ENCODE measurements at regions not wholly inside any gene's neighbourhood (a gene's known extent, or its start where the extent isn't known, plus 50 kb on each side); places are given as distances from the start of the nearest gene placed in this dataset.
"Not testable (repeated sequence)": the region's sequence is repeated elsewhere in the genome, so short reads cannot be mapped to it uniquely, and the experiment has no call there.

DNA sequence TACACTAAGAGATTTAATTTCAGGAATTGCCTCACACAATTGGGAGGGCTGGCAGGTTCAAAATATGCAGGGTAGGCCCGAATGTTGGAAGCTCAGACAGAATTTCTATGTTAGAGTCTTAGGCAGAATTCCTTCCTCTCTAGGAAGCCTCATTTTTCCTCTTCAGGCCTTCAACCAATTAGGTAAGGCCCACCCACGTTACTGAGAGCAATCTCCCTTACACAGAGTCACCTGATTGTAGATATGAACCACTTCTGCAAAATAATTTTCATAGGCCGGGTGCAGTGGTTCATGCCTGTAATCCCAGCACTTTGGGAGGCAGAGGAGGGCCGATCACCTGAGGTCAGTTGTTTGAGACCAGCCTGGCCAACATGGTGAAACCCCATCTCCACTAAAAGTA, 50.2 kb upstream of the HIVEP1 start:
- no peak for DNase-seq

GRCh38 chr6:11960909-11961779, 51.0 kb upstream of the HIVEP1 start:
- no peak for DNase-seq

- DNase-seq, result no peak
Observed at GRCh38 chr6:11956781-11957180, 55.3 kb upstream of the HIVEP1 start.

DNA sequence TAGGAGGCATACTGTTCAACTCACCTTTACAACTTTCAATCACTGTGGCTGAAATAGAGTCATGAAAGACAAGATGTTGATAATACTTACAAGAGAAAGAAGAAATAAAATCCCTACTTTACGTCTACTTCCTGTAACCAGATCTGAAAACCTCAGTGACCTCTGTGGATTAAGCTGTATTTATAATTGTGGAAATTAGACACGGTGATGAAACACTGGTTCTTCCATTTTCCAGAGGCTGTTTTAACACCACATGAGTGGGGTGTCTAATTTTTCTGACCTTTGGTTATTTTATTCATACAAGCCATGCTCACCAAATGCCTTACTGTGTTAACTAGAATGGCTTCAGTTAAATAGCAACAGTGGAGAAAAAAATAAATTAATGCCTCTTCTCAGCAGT, 58.5 kb upstream of the HIVEP1 start:
- DNase-seq, result no peak

- DNase-seq, result no peak
Observed at GRCh38 chr6:11952316-11952715, 59.8 kb upstream of the HIVEP1 start.

DNA sequence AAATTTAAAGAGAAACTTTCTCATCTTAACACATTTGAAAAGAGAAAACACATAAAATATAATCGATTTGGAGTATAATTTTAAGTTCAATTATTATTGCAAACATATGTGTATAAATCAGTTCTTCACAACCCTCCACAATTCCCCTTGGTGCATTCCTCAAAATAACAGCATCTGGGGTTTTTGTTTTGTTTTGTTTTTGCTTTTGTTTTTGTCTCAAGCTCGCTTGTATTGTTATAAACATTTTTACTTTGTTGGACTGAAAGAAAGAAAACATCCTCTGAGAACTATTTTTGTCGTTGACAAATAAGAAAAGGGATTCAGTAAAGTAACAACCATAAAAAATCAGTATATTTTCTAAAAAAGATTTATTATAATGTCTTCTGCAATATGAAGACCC, 60.2 kb upstream of the HIVEP1 start:
- no peak for DNase-seq

DNA sequence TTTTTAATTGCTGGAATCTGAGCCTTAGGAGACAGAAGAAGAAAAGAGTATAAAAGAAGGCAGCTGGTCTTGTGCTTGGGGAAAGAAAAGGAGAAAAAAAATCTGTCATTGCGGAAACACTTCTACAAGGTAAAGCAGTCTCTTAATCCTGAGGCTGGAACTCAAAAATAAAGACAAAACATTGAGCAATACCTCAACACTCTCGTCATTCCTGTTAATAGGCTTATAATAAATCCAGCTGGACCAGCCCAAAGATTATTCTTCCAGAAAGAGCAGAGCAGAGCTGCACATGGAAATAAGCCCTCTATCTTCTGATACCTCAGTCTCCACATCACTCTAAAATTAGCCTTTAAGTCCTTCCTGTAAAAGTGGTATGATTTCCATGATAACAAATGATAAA, 62.0 kb upstream of the HIVEP1 start:
- DNase-seq, result no peak

DNA sequence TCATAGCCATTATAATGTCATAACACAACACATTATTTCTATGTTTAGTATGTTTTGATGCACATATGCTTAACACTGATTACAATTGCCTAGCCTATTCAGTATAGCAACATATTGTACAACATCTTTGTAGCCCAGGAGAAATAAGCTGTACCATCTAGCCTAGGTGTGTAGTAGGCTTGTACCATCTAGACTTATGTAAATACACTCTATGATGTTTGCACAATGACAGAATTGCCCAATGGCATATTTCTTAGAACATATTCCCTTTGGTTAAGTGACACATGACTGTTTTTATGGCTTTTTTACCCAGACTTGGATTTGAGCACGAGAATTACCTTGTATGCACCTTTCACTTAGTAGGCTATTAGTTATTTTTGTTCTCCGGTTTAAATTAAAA, 64.5 kb upstream of the HIVEP1 start:
- DNase-seq, result no peak

DNA sequence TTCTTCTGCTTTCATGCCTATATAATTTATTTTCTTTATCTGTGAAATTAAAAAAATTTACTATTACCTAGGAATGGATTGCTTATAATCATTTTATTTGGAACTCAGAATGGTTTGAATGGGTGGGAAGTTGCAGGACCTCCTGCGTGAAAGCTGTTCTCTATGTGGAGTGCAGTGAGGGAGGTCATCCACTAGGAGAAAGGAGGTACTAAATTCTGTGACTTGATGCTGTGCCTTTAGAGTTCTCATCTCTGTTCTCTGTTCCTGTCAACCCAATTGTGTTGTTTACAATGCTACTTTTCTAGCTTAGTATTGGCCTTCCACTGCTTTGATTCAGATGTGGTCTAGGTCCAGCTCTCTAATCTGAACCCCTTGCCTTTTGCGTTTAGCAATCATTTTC, 65.0 kb upstream of the HIVEP1 start:
- DNase-seq, result peak; percentile 4

DNA sequence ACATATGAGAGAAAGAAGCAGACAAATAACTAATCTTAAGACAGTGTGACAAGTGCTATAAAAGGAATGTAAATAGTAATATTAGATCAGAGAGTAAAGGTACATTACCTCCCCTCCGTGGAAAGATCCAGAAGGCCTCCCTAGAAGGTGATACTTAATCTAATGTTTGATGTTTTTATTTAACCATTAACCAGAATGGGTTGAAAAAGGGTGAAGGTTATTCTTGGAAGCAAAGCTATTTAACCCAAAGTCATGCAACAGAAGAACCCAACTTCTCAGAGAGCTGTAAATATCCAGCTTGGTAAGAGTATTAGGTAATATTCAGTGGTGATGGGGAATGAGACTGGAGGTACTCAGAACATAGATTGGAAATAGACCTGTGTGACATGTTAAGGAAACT, 68.0 kb upstream of the HIVEP1 start:
- DNase-seq, result no peak

DNA sequence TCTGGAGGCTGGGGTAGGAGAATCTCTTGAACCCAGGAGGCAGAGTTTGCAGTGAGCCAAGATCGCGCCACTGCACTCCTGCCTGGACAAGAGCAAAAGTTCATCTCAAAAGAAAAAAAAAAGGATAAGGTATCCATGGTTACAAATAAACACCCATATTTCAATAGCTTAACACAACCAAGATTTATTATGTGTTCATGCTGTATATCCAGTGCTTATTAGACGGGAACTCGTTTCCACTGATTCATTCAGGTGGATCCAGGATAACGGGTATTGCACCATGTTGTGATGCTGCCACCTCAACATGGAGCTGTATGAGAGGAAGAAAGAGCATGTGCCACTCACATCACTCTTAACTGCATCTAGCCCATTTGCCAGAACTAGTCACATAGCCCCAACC, 69.1 kb upstream of the HIVEP1 start:
- no peak for DNase-seq

GRCh38 chr6:11942185-11942864, 69.8 kb upstream of the HIVEP1 start:
- no peak for DNase-seq

DNA sequence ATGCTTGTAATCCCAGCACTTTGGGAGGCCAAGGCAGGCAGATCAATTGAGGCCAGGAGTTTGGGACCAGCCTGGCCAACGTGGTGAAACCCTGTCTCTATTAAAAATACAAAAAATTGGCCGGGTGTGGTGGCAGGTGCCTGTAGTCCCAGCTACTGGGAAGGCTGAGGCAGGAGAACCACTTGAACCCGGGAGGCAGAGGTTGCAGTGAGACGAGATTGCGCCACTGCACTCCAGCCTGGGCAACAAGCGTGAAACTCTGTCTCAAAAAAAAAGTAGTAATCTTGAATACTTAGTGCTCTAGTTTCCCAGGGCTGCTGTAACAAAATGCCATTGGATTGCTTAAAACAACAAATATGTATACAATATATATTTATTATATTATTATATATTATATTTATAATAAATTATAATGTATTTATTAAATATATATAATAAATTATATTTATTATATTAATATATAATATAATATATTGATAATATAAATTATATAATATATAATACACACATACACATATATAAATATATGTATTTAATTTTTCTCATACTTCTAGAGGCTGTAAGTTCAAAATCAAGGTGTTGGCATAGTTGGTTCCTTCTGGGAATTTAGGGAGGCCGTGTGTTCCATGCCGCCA, 71.5 kb upstream of the HIVEP1 start:
- DNase-seq, result not testable (repeated sequence)

DNA sequence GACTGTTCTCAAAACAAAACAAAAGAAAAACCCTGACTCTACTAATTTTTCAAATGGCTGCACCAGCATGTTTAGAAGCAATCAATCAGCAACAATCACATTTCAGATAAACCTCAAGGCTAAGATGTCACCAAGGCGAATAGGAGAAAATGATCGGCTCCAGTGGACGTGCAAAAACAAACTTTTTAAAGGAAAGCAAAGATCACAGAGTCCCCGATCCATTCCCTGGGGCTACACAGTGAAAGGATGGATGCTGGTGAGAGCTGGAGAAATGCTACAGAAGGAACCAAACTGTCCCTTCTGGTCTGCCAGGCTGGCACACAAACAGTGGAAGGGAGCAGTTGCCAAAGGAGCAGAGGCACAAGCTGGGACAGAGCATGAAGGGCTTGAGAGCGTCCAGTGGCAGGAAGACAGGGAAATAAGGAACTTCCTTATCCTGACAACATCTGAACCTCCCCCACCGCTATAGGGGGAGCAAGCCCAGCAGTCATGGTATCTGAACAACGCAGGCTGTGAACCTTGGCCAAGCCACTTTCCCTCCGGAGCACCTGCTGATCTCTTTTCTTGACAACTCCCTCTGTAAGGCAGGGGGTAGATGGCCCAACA, 73.7 kb upstream of the HIVEP1 start:
- no peak for DNase-seq

DNA sequence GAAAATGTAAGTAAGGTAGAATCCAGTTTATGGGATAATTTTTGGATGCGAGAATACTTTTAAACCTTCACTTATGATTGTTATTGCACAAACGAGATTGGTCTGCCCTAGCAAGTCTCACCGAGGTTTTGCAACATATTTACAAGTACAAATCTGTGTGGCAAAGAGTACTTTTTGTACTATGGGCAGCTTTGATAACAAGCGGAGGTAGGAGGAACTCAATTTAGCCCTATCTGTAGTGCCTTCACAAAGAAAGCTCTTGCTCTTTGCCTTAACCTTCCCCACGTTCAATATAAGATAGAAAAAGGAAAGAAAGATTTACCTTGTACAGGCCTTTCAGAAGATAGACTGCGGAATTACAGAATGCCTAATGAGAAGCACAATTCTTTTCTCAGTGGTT, 77.5 kb upstream of the HIVEP1 start:
- DNase-seq, result no peak

DNA sequence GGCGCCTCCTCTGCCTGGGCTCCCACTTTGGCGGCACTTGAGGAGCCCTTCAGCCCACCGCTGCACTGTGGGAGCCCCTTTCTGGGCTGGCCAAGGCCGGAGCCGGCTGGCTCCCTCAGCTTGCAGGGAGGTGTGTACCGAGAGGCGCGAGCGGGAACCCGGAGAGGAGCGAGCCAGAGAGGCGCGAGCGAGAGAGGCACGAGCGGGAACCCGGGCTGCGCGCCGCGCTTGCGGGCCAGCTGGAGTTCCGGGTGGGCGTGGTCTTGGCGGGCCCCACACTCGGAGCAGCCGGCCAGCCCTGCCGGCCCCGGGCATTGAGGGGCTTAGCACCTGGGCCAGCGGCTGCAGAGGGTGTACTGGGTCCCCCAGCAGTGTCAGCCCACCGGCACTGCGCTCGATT, 79.2 kb upstream of the HIVEP1 start:
- DNase-seq, result not testable (repeated sequence)

GRCh38 chr6:11931296-11932035, 80.6 kb upstream of the HIVEP1 start:
- DNase-seq, result no peak

DNA sequence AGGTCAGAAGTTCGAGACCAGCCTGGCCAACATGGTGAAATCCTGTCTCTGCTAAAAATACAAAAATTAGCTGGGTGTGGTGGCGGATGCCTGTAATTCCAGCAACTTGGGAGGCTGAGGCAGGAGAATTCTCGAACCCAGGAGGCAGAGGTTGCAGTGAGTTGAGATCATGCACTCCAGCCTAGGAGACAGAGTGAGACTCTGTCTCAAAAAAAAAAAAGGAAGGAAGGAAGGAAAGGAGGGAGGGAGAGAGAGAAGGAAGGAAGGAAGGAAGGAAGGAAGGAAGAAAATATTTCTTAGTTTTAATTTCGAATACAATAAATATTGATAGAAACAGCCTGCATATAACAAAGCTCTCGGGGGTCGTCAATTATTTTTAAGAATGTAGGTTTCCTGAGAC, 81.3 kb upstream of the HIVEP1 start:
- not testable (repeated sequence) for DNase-seq

DNA sequence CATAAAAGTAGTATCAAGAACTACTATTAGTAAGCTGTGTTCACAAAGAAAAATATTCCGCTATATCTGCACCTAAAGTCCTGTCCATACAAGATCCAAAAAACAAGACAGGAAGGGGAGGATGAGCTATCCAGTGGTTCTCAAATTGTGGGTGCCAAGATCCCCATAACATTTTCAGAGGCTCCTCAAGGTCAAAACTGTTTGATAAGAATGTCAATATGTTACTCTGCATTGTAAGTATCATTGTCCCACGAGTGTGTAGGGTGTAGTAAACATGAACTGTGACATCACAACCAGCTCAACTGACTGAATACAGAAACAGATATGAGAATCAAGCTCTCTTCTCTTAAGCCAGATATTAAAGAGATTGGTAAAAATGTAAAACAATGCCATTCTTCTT, 81.9 kb upstream of the HIVEP1 start:
- no peak for DNase-seq

- no peak for DNase-seq
Observed at GRCh38 chr6:11929241-11929835, 82.8 kb upstream of the HIVEP1 start.

- no peak for DNase-seq
Observed at GRCh38 chr6:11926594-11927407, 85.3 kb upstream of the HIVEP1 start.

DNA sequence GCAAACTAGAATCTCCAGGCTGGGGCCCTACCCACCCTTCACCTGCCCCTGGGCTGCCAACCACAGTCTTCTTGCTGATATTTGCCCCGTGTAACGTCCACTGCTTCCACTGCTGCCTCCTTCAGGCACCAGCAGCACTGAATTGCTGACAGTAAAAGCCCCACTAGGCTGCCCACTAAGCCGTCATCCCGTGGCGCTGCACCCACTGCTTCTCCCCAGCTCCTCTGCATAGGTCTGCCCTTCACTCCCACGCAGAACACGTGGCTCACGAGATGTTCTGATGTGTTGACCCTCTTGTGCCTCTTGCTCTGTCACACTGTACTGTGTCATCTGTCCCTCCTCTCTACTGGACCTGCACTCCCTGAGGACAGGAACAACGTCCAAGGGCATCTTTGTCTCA, 86.3 kb upstream of the HIVEP1 start:
- no peak for DNase-seq
